AG09309 (cell line): ENCODE measurements at regions not wholly inside any gene's neighbourhood (a gene's known extent, or its start where the extent isn't known, plus 50 kb on each side); places are given as distances from the start of the nearest gene placed in this dataset.
"Not testable (repeated sequence)": the region's sequence is repeated elsewhere in the genome, so short reads cannot be mapped to it uniquely, and the experiment has no call there.

Experiments
- DNase-seq: peaks from one replicate; pipeline ENCODE4 v3.0.0-alpha.2; 2010; ENCODE audit warnings: low read depth
- H3K4me3 ChIP-seq: 2 replicates; pipeline ENCODE4 v1.5.1; 2011; ENCODE audit warnings: mild to moderate bottlenecking, low read depth, low read length, moderate library complexity; ENCODE audit not compliant: control insufficient read depth
- TF ChIP-seq, protein P1 (sequence below): IDR thresholded peaks from 2 replicates; pipeline ENCODE4 v1.5.1; 2011; ENCODE audit warnings: mild to moderate bottlenecking, low read depth, low read length, inconsistent platforms; ENCODE audit not compliant: insufficient read depth, control insufficient read depth; ENCODE audit errors: missing control alignments

DNA sequence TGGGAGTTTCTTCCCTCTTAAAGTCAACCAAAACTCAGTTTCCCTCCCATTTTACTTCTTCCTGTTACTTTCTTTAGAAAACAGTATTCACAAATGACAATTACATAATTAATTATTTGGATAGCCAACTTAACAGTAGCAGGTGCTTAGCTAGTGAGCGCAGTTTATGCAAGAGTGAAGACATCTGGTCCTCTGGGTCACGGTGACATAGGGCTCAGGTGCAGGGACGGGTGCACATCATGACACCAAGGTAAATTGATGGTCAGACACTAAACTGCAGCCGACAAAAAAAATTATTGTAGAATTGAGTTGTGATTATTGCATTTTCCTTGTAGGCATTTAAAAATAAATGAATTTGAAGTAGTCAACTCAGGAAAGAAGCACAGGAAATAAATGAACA is 142.0 kb upstream of the KCTD3 start:
- TF ChIP-seq, protein P1, sequence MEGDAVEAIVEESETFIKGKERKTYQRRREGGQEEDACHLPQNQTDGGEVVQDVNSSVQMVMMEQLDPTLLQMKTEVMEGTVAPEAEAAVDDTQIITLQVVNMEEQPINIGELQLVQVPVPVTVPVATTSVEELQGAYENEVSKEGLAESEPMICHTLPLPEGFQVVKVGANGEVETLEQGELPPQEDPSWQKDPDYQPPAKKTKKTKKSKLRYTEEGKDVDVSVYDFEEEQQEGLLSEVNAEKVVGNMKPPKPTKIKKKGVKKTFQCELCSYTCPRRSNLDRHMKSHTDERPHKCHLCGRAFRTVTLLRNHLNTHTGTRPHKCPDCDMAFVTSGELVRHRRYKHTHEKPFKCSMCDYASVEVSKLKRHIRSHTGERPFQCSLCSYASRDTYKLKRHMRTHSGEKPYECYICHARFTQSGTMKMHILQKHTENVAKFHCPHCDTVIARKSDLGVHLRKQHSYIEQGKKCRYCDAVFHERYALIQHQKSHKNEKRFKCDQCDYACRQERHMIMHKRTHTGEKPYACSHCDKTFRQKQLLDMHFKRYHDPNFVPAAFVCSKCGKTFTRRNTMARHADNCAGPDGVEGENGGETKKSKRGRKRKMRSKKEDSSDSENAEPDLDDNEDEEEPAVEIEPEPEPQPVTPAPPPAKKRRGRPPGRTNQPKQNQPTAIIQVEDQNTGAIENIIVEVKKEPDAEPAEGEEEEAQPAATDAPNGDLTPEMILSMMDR, result no peak
- no peak for DNase-seq
- H3K4me3 ChIP-seq, result no peak overlapping the region

DNA sequence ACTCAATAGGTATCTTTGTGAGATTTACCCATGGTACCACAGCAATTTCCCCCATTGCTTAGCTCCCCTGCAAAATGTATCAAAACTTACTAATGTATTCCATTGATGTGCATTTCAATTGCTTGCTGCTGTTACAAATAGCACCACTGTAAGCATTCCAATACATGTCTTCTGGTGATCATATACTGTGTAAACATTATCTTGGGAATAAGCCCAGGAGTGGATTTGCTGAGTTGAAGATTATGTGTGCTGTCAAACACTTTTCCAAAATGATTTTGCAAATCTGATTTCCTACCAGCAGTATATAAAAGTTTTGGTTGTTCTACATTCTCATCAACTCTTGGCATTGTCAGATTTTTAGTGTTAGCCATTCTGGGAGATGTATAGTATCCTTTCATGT is 141.0 kb upstream of the KCTD3 start:
- no peak for DNase-seq
- TF ChIP-seq, protein P1, result no peak
- H3K4me3 ChIP-seq, result no peak overlapping the region

DNA sequence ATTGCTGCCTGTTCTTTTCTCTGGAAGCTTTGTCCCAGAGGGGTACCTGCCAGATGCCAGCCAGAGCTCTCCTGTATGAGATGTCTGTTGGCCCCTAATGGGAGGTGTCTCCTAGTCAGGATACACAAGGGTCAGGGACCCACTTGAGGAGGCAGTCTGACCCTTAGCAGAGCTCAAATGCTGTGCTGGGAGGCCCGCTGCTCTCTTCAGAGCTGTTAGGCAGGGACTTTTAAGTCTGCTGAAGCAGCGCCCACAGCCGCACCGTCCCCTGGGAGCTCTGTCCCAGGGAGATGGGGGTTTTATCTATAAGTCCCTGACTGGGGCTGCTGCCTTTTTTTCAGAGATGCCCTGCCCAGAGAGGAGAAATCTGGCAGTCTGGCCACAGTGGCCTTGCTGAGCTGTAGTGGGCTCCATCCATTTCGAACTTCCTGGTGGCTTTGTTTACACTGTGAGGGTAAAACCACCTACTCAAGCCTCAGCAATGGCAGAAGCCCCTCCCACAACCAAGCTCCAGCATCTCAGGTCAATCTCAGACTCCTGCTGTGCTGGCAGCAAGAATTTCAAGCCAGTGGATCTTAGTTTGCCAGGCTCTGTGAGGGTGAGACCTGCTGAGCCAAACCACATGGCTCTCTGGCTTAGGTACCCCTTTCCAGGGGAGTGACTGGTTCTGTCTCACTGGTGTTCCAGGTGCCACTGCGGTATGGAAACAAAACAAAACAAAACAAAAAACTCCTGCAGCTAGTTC is 134.4 kb upstream of the KCTD3 start:
- not testable (repeated sequence) for DNase-seq, H3K4me3 ChIP-seq

DNA sequence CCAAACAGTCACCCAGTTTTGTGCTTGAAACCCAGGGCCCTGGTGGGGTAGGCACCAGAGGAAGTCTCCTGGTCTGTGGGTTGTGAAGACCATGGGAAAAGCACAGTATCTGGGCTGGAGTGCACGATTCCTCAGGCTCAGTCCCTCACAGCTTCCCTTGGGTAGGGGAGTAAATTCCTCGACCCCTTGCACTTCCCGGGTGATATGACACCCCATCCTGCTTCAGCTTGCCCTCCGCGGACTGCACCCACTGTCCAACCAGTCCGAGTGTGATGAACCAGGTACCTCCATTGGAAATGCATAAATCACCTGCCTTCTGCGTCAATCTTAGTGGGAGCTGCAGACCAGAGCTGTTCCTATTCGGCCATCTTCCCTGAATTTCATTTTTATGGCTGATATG is 133.9 kb upstream of the KCTD3 start:
- TF ChIP-seq, protein P1, result no peak
- no peak for DNase-seq
- no peak overlapping the region for H3K4me3 ChIP-seq

DNA sequence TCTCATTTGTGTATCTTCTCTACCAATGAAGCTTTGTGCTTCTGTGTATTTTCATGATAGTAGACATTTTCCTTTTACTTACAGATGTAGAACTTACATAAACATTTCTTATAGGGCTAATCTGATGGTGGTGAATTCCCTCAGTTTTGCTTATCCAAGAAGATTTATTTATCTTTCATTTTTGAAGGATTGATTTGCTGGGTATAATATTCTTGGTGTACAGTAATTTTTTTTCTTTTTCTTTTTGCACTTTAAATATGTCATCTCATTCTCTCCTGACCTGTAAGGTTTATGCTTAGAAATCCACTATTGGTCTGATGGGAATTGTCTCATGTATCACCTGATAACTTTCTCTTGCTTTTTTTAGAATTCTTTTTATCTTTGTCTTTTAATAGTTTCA is 127.6 kb upstream of the KCTD3 start:
- no peak for DNase-seq
- no peak overlapping the region for H3K4me3 ChIP-seq
- TF ChIP-seq, protein P1, result no peak

DNA sequence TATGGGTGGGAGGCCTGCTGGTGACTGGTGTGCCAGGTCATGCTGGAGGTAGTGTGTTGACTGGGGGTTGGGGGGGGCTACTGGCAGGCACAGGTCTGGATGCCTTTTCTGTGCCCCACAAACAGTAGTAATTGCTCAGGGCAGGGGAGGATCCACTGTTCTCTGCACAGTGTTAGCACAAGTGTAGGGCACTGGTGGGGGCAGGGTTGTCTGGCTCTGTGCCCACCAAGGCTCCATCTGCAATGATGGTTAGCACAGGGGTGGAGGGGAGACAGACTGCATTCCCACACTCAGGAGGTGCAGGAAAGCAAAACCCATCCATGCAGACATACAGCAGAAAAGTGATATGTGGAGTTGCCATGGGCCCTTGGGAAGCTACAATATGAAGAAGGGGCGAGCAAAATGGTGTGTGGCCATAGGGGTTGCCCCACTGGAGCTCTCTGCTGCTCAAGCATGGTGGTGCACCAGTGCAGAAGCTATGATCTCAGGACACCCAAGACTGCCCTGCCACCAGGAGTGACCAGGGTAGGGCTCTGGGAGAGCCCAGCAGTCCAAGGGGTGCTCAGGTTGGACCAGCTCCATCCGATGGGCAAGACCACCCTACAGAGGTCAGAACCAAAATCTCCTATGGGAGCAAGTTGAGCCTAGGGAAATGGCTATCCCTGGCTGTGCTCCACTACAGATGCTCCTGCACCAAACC is 122.2 kb upstream of the KCTD3 start:
- TF ChIP-seq, protein P1, result no peak
- no peak for DNase-seq
- no peak overlapping the region for H3K4me3 ChIP-seq

DNA sequence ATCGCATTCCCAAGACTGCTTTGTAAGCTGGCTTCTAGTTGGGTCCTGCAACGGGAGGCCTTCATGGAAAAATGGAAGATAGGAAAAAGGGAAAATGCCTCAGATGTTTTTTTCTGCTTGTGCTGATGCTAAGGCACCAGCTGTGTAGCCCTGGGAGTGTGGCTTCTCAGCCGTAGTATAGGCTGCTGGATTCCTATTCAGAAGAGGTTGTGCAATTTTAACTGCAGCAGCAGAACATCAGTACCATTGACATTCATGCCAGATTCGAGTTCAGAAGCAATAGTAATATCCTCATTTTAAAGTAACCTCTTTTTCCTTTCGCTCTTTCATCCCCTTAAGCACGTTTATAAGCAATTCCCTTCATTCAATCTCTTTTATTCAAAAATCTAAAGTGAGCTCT is 119.1 kb upstream of the KCTD3 start:
- H3K4me3 ChIP-seq, DNase-seq: not testable (repeated sequence)

DNA sequence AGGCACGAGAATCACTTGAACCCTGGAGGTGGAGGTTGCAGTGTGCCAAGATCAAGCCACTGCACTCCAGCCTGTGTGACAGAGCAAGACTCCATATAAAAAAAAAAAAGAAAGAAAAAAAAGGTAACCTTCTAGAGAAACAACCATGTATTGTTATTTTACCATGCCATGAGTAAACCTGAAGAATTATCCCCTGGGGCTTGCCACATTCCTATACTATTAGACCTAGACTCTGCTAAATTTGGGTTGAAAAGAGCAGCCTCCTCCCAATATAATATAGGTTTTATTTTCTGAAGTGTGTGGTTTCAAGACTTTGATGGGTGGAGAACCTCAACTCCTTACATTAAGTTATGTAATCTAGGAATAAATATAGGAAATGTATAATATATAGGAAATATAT is 118.0 kb upstream of the KCTD3 start:
- not testable (repeated sequence) for DNase-seq, H3K4me3 ChIP-seq
